HG02642 (cell line): ENCODE measurements at regions not wholly inside any gene's neighbourhood (a gene's known extent, or its start where the extent isn't known, plus 50 kb on each side); places are given as distances from the start of the nearest gene placed in this dataset.

ENCODE experiments used
- ATAC-seq: cut with Tn5 transposase; IDR thresholded peaks from one replicate; pipeline ENCODE4 v1.9.1; 2021; ENCODE audit warnings: mild to moderate bottlenecking; ENCODE audit not compliant: unreplicated experiment, poor library complexity

GRCh38 chr7:119472408-119473038 is 800.5 kb upstream of the KCND2 start:
- no peak for ATAC-seq

GRCh38 chr7:119482209-119482608 is 790.8 kb upstream of the KCND2 start:
- peak; percentile 94 for ATAC-seq

GRCh38 chr7:119482671-119483070 is 790.3 kb upstream of the KCND2 start:
- ATAC-seq, result no peak

- no peak for ATAC-seq
Measured at GRCh38 chr7:119483364-119483763, 789.6 kb upstream of the KCND2 start.

GRCh38 chr7:119514326-119514725 is 758.6 kb upstream of the KCND2 start:
- no peak for ATAC-seq

GRCh38 chr7:119515214-119515613 is 757.8 kb upstream of the KCND2 start:
- ATAC-seq, result no peak

GRCh38 chr7:119515962-119516361 is 757.0 kb upstream of the KCND2 start:
- no peak for ATAC-seq

- ATAC-seq, result no peak
Measured at GRCh38 chr7:119522263-119522662, 750.7 kb upstream of the KCND2 start.

- ATAC-seq, result no peak
Measured at GRCh38 chr7:119522698-119523097, 750.3 kb upstream of the KCND2 start.

- ATAC-seq, result no peak
Measured at GRCh38 chr7:119545118-119545517, 727.9 kb upstream of the KCND2 start.

GRCh38 chr7:119555788-119556187 is 717.2 kb upstream of the KCND2 start:
- no peak for ATAC-seq

- no peak for ATAC-seq
Measured at GRCh38 chr7:119556436-119556835, 716.5 kb upstream of the KCND2 start.

GRCh38 chr7:119561751-119562150 is 711.2 kb upstream of the KCND2 start:
- ATAC-seq, result no peak

- no peak for ATAC-seq
Measured at GRCh38 chr7:119562839-119563238, 710.1 kb upstream of the KCND2 start.

- ATAC-seq, result no peak
Measured at GRCh38 chr7:119571666-119572065, 701.3 kb upstream of the KCND2 start.

GRCh38 chr7:119572132-119572531 is 700.8 kb upstream of the KCND2 start:
- ATAC-seq, result no peak

GRCh38 chr7:119572541-119572940 is 700.4 kb upstream of the KCND2 start:
- ATAC-seq, result no peak

- ATAC-seq, result no peak
Measured at GRCh38 chr7:119578116-119578515, 694.9 kb upstream of the KCND2 start.

GRCh38 chr7:119594956-119595355 is 678.0 kb upstream of the KCND2 start:
- ATAC-seq, result no peak

GRCh38 chr7:119596651-119597050 is 676.3 kb upstream of the KCND2 start:
- no peak for ATAC-seq

GRCh38 chr7:119606297-119606696 is 666.7 kb upstream of the KCND2 start:
- ATAC-seq, result no peak

- no peak for ATAC-seq
Measured at GRCh38 chr7:119620769-119621168, 652.2 kb upstream of the KCND2 start.

GRCh38 chr7:119623427-119623826 is 649.5 kb upstream of the KCND2 start:
- no peak for ATAC-seq
